Pons (tissue), 1 donor: ENCODE measurements at regions not wholly inside any gene's neighbourhood (a gene's known extent, or its start where the extent isn't known, plus 50 kb on each side); places are given as distances from the start of the nearest gene placed in this dataset.
"Not testable (repeated sequence)": the region's sequence is repeated elsewhere in the genome, so short reads cannot be mapped to it uniquely, and the experiment has no call there.

Experiments
- DNase-seq: peaks from one replicate; pipeline ENCODE4 v3.0.0-alpha.2; 2016; ENCODE audit warnings: low spot score

DNA sequence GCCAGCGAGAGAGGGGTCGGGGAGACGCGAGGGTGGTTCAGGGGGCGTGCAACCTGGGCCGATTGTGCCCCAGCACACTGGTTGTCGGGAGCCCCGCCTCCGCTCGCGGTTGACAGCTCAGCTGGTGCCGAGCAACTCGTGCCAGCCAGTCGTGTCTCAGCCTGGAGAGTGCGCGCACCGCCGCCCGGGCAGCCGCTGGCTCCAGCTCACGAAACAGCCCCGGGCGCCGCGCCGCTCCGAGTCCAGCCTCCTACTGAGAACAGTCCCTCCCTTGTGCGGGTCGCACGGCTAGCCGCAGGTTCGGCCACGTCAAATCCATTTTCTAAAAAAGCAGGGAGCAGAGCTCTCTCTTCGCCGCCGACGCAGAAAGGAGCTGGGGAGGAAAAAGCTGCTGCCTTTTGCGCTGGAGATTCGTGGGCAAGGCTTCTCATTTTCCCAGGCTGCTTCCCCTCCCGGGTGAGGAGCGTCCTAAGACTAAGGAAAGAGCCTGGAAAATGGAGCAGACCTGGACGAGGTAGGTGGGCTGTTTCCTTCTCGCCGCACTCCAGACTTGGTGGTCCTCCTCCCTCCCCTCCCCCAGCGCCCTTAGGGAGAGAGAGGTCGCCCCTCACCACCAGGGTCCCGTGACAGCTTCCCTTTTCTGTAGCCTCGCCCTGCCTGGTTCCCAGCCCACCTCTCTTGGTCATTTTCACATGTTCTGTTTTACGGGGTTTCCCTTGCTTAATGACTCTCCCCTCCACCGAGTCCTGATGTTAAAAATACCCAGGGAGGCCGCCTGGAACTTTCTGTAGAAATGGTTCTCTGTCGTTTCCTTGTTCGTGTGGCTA lies 56.7 kb upstream of the SEC22B start:
- not testable (repeated sequence) for DNase-seq

- not testable (repeated sequence) for DNase-seq
These were observed 53.5 kb upstream of the SEC22B start for GRCh38 chr1:120229835-120230234.
